Liver (tissue), 3 donors: ENCODE measurements at regions not wholly inside any gene's neighbourhood (a gene's known extent, or its start where the extent isn't known, plus 50 kb on each side); places are given as distances from the start of the nearest gene placed in this dataset.

Experiments used
- ATF3 ChIP-seq: IDR thresholded peaks from 2 replicates; pipeline ENCODE4 v1.6.1; 2016; ENCODE audit warnings: antibody characterized with exemption
- CTCF ChIP-seq: fragments of 150-350 bp; IDR thresholded peaks from 2 replicates; pipeline ENCODE4 v1.5.1; 2017; ENCODE audit warnings: improper control_type of control experiment, low read depth, low read length; ENCODE audit not compliant: missing input control
- EGR1 ChIP-seq, 2 donors: IDR thresholded peaks; 2 replicates each; pipeline ENCODE4 v1.6.1; 2016 to 2018; ENCODE audit warnings: antibody characterized with exemption in 2 of 2, low read depth in 2 of 2
- GABPA ChIP-seq, 2 donors: IDR thresholded peaks in 1 of 2; conservative IDR thresholded peaks in 1 of 2; 2 replicates each; pipeline ENCODE4 v1.6.1; 2016; ENCODE audit warnings: antibody characterized with exemption in 2 of 2, mild to moderate bottlenecking in 1 of 2, moderate library complexity in 1 of 2
- HNF4A ChIP-seq, 2 donors: conservative IDR thresholded peaks; 2 replicates each; pipeline ENCODE4 v1.6.1; 2016; ENCODE audit warnings: antibody characterized with exemption in 2 of 2, mild to moderate bottlenecking in 2 of 2
- HNF4G ChIP-seq: IDR thresholded peaks from 2 replicates; pipeline ENCODE4 v1.6.1; 2016; ENCODE audit warnings: antibody characterized with exemption
- JUND ChIP-seq, 2 donors: IDR thresholded peaks; 2 replicates each; pipeline ENCODE4 v1.6.1; 2016; ENCODE audit warnings: antibody characterized with exemption in 2 of 2
- MAX ChIP-seq: IDR thresholded peaks from 2 replicates; pipeline ENCODE4 v1.6.1; 2016; ENCODE audit warnings: antibody characterized with exemption
- RAD21 ChIP-seq, 2 donors: IDR thresholded peaks; 2 replicates each; pipeline ENCODE4 v1.6.1; 2016; ENCODE audit warnings: antibody characterized with exemption in 2 of 2, mild to moderate bottlenecking in 2 of 2
- REST ChIP-seq: IDR thresholded peaks from 2 replicates; pipeline ENCODE4 v1.6.1; 2016; ENCODE audit warnings: antibody characterized with exemption, mild to moderate bottlenecking
- RXRA ChIP-seq, 2 donors: IDR thresholded peaks; 2 replicates each; pipeline ENCODE4 v1.6.1; 2017 to 2018; ENCODE audit warnings: antibody characterized with exemption in 2 of 2, mild to moderate bottlenecking in 1 of 2
- SP1 ChIP-seq: IDR thresholded peaks from 2 replicates; pipeline ENCODE4 v1.6.1; 2018; ENCODE audit warnings: antibody characterized with exemption, mild to moderate bottlenecking
- TAF1 ChIP-seq: conservative IDR thresholded peaks from 2 replicates; pipeline ENCODE4 v1.6.1; 2016; ENCODE audit warnings: antibody characterized with exemption, mild to moderate bottlenecking
- YY1 ChIP-seq: IDR thresholded peaks from 2 replicates; pipeline ENCODE4 v1.6.1; 2016; ENCODE audit warnings: antibody characterized with exemption, mild to moderate bottlenecking
- donor health status: healthy.
- donor health status: healthy.

GRCh38 chr15:96867992-96868391, 537.5 kb downstream of the NR2F2 start:
- TF ChIP-seq CTCF (no peak), MAX (no peak), REST (no peak), JUND (IDR thresholded peaks at IDR 0.05) (no peak), YY1 (no peak), TAF1 (no peak), HNF4A (conservative IDR thresholded peaks at IDR 0.05) (no peak), ATF3 (no peak), SP1 (no peak), GABPA (IDR thresholded peaks at IDR 0.05 in 1 of 2, conservative IDR thresholded peaks at IDR 0.05 in 1 of 2) (no peak), EGR1 (IDR thresholded peaks at IDR 0.05; ENCODE audit: low read depth in 2 of 2) (no peak), HNF4G (no peak), RAD21 (IDR thresholded peaks at IDR 0.05) (no peak), RXRA (IDR thresholded peaks at IDR 0.05) (no peak)
